NCI-H69 (cell line): ENCODE measurements at regions not wholly inside any gene's neighbourhood (a gene's known extent, or its start where the extent isn't known, plus 50 kb on each side); places are given as distances from the start of the nearest gene placed in this dataset.

Experiments
- DNase-seq: peaks from one replicate; lab custom pipeline; 2025; lab: John Stamatoyannopoulos, UW

DNA sequence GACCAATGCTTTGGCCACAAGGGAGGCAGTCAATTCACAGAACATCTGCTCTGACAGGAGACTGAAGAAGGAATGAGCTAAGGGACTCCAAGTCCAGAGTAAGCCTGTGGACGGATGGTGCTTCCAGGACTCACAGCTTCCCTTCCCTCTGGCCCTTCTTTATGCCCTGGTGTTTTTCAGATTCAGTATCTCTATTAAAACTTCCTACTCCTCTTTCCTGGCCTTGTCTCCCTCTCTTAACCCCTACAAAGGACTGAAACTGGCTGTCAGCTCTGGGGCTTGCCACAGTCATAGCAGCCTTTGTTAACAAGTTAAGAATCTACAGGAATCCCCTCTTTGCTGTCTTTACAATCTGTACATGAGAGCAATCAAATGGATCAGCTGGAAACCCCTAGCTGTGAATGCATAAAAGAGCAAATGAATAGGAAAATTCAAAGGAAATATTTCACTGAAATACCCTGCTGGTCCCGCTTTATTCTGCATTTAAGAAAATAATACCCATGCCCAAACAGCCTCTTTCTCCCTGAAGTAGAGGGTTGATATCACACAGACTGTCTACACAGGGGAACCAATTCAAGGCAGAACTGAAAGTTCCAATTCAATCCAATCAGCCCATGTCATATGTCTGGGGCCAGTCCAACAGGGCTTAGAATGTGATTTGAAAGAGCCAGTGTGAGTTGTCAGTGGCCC is 192.3 kb downstream of the MZT1 start:
- DNase-seq = peak; percentile 23

DNA sequence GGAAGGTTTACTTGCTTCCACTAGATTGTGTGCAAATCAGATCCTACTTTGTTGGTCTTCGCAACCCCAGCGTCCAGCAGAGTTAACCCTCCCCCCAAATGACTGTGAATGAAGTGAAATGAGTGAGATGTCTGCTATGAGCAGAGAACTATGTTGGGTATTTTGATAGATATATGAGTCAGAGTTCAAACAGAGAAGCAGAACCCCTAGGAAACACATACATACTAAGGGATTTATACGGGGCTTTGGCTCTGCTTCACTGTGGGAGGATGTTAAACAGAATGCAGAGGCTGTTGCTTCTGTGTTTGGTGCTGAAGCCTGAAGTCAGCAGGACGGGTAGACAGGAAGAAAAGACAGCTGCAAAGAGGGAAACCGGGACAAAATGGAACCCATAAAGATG is 197.0 kb downstream of the MZT1 start:
- no peak for DNase-seq

GRCh38 chr13:72527333-72527732 is 200.1 kb downstream of the MZT1 start:
- DNase-seq = peak; percentile 58

GRCh38 chr13:72523593-72523992 is 203.8 kb downstream of the MZT1 start:
- DNase-seq = peak; percentile 7

DNA sequence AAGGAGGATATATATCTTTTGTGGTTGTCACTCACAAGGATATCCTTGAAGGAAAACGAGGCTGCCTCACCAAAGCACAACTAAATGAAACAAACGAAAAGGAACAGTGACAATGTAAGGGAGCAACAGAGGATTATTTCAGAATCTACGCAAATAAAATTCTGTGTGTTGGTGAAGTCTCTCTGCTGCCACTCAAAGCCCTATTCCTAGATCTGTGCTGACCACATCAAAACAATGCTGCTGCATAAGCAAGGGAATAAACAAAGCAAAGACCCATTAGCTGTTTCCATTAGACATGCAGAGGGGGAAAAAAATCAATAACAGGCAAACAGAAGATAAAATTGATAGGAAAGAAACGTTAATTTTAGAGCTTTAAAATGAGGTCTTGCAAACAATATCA is 204.4 kb downstream of the MZT1 start:
- DNase-seq = no peak

- DNase-seq = no peak
These were observed 205.3 kb downstream of the MZT1 start for GRCh38 chr13:72521940-72522661.

GRCh38 chr13:72514146-72514545 is 213.3 kb downstream of the MZT1 start:
- DNase-seq = peak; percentile 8

DNA sequence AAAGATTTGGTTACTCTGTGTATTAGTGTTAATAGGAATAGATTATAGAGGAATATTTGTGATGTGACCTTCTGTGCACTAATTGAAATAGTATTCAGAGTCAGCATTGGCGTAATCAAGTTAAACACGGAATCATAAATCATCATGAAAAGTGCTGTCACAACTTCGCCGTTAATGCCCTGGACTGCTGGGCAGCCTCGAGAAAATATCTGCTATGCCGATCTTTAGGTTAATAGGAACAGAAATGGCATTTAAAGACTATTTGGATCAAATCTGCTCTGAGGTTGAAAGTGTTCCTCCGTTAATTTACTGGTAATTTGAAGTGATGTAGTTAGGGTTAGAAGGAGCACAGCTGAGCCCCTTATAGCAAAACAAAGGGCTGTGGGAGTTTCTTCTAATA is 219.0 kb downstream of the MZT1 start:
- DNase-seq = peak; percentile 68

DNA sequence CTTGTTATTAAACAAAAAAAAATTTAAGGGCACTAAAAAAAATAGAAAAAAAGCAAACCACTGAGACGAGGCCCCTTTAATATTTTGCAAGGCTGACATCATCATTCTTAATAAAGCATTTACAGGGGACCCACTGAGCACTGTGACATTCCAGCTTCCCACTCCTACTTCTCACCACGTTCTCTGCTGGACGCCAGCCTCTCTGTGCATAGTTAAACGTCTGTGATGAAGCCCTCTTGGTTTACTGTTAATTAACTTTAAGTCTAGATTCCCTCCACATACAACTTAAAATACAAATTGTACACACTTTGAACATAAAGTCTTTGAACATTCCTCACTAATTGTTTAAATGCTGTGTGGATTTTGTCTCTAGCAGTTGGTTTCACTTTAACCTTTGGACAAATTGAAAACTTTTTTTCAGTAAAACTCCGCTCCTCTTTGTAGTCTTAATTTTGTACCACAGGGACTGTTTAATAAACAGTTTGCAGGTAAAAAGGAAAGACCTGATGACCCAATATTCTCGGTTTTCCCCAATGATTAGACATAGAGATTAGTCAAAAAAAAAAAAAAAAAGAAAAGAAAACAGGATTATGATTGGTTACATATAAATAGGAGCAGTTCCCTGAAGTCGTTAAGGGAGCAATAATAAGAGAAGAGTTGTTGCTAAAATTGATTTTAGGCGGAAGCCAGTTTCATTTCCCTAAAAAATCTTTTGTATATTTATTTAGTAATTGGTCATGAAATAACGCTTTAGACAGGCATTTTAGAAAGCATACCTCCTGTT is 219.8 kb downstream of the MZT1 start:
- DNase-seq = peak; percentile 22

- no peak for DNase-seq
These were observed 220.7 kb downstream of the MZT1 start for GRCh38 chr13:72506706-72507105.

- DNase-seq = peak; percentile 22
These were observed 222.1 kb downstream of the MZT1 start for GRCh38 chr13:72505376-72505775.

GRCh38 chr13:72504131-72504841 is 223.1 kb downstream of the MZT1 start:
- DNase-seq = peak; percentile 54

GRCh38 chr13:72500851-72501250 is 226.6 kb downstream of the MZT1 start:
- DNase-seq = peak; percentile 39

DNA sequence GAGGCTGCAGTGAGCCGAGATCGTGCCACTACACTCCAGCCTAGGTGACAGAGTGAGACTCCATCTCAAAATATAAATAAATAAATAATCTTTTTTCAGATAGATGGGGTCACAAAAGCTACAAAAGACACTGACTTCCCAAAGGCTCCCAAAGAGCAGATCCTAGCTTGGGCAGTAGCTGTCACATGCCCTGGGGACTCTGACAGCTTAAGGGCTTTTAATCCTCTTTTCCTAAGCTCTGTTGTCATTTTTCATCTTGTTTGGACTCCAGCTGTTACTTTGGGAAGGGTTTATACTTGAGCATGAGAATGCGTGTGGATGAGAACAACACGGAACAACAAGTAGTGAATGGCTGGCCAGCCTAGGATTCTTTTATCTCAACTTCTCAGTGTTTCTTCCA is 231.7 kb downstream of the MZT1 start:
- no peak for DNase-seq

DNA sequence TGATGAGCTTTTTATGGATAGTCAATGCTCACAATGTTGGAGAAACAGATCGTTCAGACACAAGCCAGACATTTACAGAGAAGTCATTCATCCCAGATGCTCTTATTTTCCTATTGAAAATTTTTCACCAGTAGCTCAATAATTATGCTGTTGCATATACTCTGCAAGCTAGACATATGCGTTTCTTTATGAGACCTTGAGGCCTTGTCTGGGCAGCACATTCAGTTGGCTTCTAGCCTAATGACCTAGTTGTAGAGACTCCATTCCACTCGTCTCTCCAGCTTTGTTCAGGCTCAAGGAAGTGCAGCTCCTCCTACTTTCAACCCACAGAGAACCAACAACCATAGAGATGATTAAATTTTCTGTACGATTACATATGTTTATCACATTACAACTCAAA is 237.7 kb downstream of the MZT1 start:
- DNase-seq = peak; percentile 33

- DNase-seq = no peak
These were observed 254.1 kb downstream of the MZT1 start for GRCh38 chr13:72473321-72473720.

- no peak for DNase-seq
These were observed 257.5 kb downstream of the MZT1 start for GRCh38 chr13:72469906-72470305.

DNA sequence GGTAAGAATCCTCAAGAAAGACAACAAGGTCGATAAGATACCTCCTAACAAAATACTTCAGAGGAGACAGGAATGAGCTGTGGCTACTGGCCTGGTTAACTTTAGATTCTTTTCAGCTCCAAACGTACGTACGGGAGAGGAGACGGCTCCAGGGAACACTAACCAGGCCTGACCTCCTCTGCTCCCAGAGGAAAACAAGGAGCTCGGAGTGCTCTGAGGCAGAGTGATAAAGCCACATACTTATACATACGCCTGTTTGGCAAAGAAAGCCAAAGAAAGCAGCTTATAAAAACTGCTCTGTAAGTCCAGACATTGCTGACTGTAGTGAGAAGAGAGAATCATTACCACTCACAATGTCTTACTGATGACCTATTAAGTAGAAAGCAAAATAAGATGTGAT is 263.9 kb downstream of the MZT1 start:
- DNase-seq = no peak

- no peak for DNase-seq
These were observed 264.7 kb downstream of the MZT1 start for GRCh38 chr13:72462726-72463125.

GRCh38 chr13:72462166-72462565 is 265.3 kb downstream of the MZT1 start:
- no peak for DNase-seq

GRCh38 chr13:72458701-72459100 is 268.7 kb downstream of the MZT1 start:
- DNase-seq = no peak

- no peak for DNase-seq
These were observed 270.3 kb downstream of the MZT1 start for GRCh38 chr13:72457151-72457550.
